K562 (cell line): ENCODE measurements at regions not wholly inside any gene's neighbourhood (a gene's known extent, or its start where the extent isn't known, plus 50 kb on each side); places are given as distances from the start of the nearest gene placed in this dataset.

Experiments used
- CBX1 ChIP-seq: sonication (generic); IDR thresholded peaks from 2 replicates; pipeline ENCODE4 v1.6.1; 2016; ENCODE audit warnings: antibody characterized with exemption, low read depth, mild to moderate bottlenecking
- CBX5 ChIP-seq: IDR thresholded peaks from 2 replicates; pipeline ENCODE4 v1.6.1; 2014; ENCODE audit warnings: low read depth, borderline replicate concordance
- CHCHD3 ChIP-seq: fragments of 250-450 bp; sonication (Bioruptor Pico); IDR thresholded peaks from 2 replicates; pipeline ENCODE4 v2.1.2; 2022; ENCODE audit warnings: mild to moderate bottlenecking
- DNMT1 ChIP-seq: fragments of 450-650 bp; IDR thresholded peaks from 2 replicates; pipeline ENCODE4 v1.6.1; 2016; ENCODE audit warnings: antibody characterized with exemption, mild to moderate bottlenecking
- HDAC3 ChIP-seq: fragments of 450-650 bp; IDR thresholded peaks from 2 replicates; pipeline ENCODE4 v1.6.1; 2018; ENCODE audit warnings: borderline replicate concordance, mild to moderate bottlenecking, moderate library complexity; ENCODE audit not compliant: partially characterized antibody
- IFI16 ChIP-seq: fragments of 250-450 bp; sonication (Bioruptor Pico); IDR thresholded peaks from 2 replicates; pipeline ENCODE4 v2.1.2; 2022; ENCODE audit warnings: mild to moderate bottlenecking, inconsistent platforms
- KDM2B ChIP-seq: fragments of 250-450 bp; sonication (Bioruptor Pico); IDR thresholded peaks from 2 replicates; pipeline ENCODE4 v1.8.0; 2021; ENCODE audit warnings: mild to moderate bottlenecking, moderate library complexity
- MYBL2 ChIP-seq, 2 experiments: fragments of 450-650 bp in 1 of 2; sonication (generic) in 1 of 2; formaldehyde crosslinking in 1 of 2; IDR thresholded peaks; 2 replicates each; pipeline versions ENCODE4 v1.6.1 to v1.8.1; 2017 to 2022; ENCODE audit warnings: borderline replicate concordance in 1 of 2, inconsistent platforms in 1 of 2, low read depth in 1 of 2, mild to moderate bottlenecking in 1 of 2, missing genetic modification reagents in 1 of 2, moderate library complexity in 1 of 2
- PBX2 ChIP-seq, 2 experiments: IDR thresholded peaks in 1 of 2; conservative IDR thresholded peaks in 1 of 2; 2 replicates each; pipeline ENCODE4 v1.6.1; 2016; ENCODE audit warnings: low read depth in 2 of 2, mild to moderate bottlenecking in 1 of 2, missing compliant biosample characterization in 1 of 2, missing genetic modification characterization in 1 of 2, moderate library complexity in 1 of 2
- PHF8 ChIP-seq: fragments of 200-600 bp; sonication (generic); IDR thresholded peaks from 2 replicates; pipeline ENCODE4 v1.6.1; 2012; ENCODE audit warnings: mixed run types, mild to moderate bottlenecking, inconsistent platforms, low read length, moderate library complexity, borderline replicate concordance
- PREB ChIP-seq: sonication (generic); formaldehyde crosslinking; IDR thresholded peaks from 2 replicates; pipeline ENCODE4 v1.8.1; 2023; ENCODE audit warnings: mild to moderate bottlenecking, missing genetic modification reagents
- RBM22 ChIP-seq: fragments of 200-400 bp; formaldehyde crosslinking; IDR thresholded peaks from 2 replicates; pipeline ENCODE4 v1.6.1; 2018; ENCODE audit warnings: low read length, low read depth; ENCODE audit not compliant: poor library complexity, severe bottlenecking
- SIN3A ChIP-seq, 2 experiments: fragments of 150-350 bp in 1 of 2; IDR thresholded peaks; 2 replicates each; pipeline ENCODE4 v1.6.1; 2011 to 2016; ENCODE audit warnings: borderline replicate concordance in 2 of 2, low read depth in 2 of 2, low read length in 2 of 2, mild to moderate bottlenecking in 2 of 2, moderate library complexity in 2 of 2; ENCODE audit not compliant: control insufficient read depth in 1 of 2
- SMC3 ChIP-seq: conservative IDR thresholded peaks from 2 replicates; pipeline ENCODE4 v1.6.1; 2011; ENCODE audit warnings: low read depth, low read length, improper control_type of control experiment; ENCODE audit not compliant: insufficient read depth
- SNRNP70 ChIP-seq: fragments of 200-400 bp; formaldehyde crosslinking; optimal IDR thresholded peaks from 2 replicates; pipeline ENCODE3; 2017; ENCODE audit warnings: low read depth, low read length
- SREBF2 ChIP-seq: sonication (generic); formaldehyde crosslinking; IDR thresholded peaks from 2 replicates; pipeline ENCODE4 v1.4.0; 2020; ENCODE audit warnings: mild to moderate bottlenecking, missing genetic modification reagents
- TRIM24 ChIP-seq, 2 experiments: fragments of 450-650 bp; IDR thresholded peaks; 2 replicates each; pipeline ENCODE4 v1.6.1; 2016
- ZBTB12 ChIP-seq: fragments of 250-450 bp; sonication (Bioruptor Pico); IDR thresholded peaks from 2 replicates; pipeline ENCODE4 v1.4.0; 2020
- ZNF124 ChIP-seq: sonication (generic); formaldehyde crosslinking; IDR thresholded peaks from 2 replicates; pipeline ENCODE4 v1.8.1; 2022; ENCODE audit warnings: missing genetic modification reagents
- ZNF23 ChIP-seq: fragments of 250-450 bp; sonication (Bioruptor Pico); IDR thresholded peaks from 2 replicates; pipeline ENCODE4 v1.4.0; 2020; ENCODE audit warnings: mild to moderate bottlenecking
- ZNF282 ChIP-seq: sonication (generic); formaldehyde crosslinking; IDR thresholded peaks from 2 replicates; pipeline ENCODE4 v1.8.1; 2023; ENCODE audit warnings: missing genetic modification reagents
- ZNF431 ChIP-seq: sonication (generic); formaldehyde crosslinking; IDR thresholded peaks from 2 replicates; pipeline ENCODE4 v1.8.0; 2022; ENCODE audit warnings: mild to moderate bottlenecking, missing genetic modification reagents
- ZNF551 ChIP-seq: fragments of 250-450 bp; sonication (Bioruptor Pico); IDR thresholded peaks from 2 replicates; pipeline ENCODE4 v1.5.0; 2021; ENCODE audit warnings: mild to moderate bottlenecking, moderate library complexity
- ZNF589 ChIP-seq: fragments of 200-800 bp; sonication (Bioruptor generic); IDR thresholded peaks from 2 replicates; pipeline ENCODE4 v1.6.1; 2016; ENCODE audit warnings: low read depth, missing genetic modification characterization, missing compliant biosample characterization

- TF ChIP-seq ZNF589 (no peak; the same call in 1 of the 2 replicates), ZNF124 (CRISPR knock-in tag) (no peak), RBM22 (no peak), CHCHD3 (no peak), TRIM24 (IDR thresholded peaks at IDR 0.05) (no peak; a peak in 1 of 4 replicates), CBX1 (peak; percentile 85; the same call in 1 of the 2 replicates), SMC3 (no peak), CBX5 (no peak), KDM2B (CRISPR knock-in tag) (no peak), SIN3A (IDR thresholded peaks at IDR 0.05; ENCODE audit: borderline replicate concordance in 2 of 2, control insufficient read depth in 1 of 2, low read depth in 2 of 2, low read length in 2 of 2) (peak; percentile 18 to 30; a peak in 1 of 4 replicates), HDAC3 (no peak), MYBL2 (IDR thresholded peaks at IDR 0.05; ENCODE audit: low read depth) (no peak), MYBL2 (CRISPR knock-in tag; IDR thresholded peaks at IDR 0.05; ENCODE audit: borderline replicate concordance) (no peak), ZBTB12 (CRISPR knock-in tag) (peak; percentile 82), ZNF431 (CRISPR knock-in tag) (no peak), PHF8 (no peak), DNMT1 (no peak), ZNF23 (CRISPR knock-in tag) (no peak), IFI16 (CRISPR knock-in tag) (no peak), ZNF282 (CRISPR knock-in tag) (no peak), ZNF551 (no peak), SREBF2 (CRISPR knock-in tag) (no peak), PREB (no peak), SNRNP70 (no peak), PBX2 (CRISPR knock-in tag; IDR thresholded peaks at IDR 0.05; ENCODE audit: low read depth) (no peak), PBX2 (tag; conservative IDR thresholded peaks at IDR 0.05; ENCODE audit: low read depth) (no peak)
Observed at GRCh38 chr7:155206318-155207020, 91.2 kb upstream of the INSIG1 start (continued).
